ENCODE measurements at regions not wholly inside any gene's neighbourhood (a gene's known extent, or its start where the extent isn't known, plus 50 kb on each side); places are given as distances from the start of the nearest gene placed in this dataset.
A peak's percentile ranks its signal among the peaks of the same experiment; 100 is the strongest.

- no peak for DNase-seq
Measured at GRCh38 chr2:180656455-180656847, 324.0 kb upstream of the UBE2E3 start.

DNA sequence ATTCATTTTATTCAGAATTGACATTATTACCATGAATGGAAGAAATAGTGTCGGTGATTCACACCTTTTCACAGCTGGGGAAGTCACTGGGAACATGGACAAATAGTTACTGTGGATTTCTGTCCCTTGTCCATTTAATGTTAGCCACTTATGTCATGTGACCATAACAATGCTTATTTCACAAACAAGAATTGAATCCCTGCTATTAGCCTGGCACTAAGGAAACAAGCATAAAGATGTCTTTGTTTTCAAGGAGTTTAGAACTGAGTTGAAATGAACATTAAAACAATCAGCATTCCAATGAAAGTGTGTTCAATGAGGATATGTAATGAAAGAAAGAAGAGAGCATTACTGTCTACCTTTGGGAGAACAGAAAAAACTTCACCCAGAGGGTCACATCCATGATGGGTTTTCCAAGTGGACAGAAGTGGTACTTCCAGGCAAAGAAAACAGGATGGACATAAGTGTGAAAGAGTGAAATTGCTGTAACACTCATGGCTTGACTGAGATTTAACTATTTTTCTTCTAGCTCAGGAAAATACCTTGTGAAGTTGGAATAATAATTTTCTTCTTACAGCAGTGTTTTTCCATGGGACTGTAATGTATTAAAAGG lies 324.5 kb upstream of the UBE2E3 start:
- no peak for DNase-seq

GRCh38 chr2:180655393-180655792 lies 325.0 kb upstream of the UBE2E3 start:
- no peak for DNase-seq

DNA sequence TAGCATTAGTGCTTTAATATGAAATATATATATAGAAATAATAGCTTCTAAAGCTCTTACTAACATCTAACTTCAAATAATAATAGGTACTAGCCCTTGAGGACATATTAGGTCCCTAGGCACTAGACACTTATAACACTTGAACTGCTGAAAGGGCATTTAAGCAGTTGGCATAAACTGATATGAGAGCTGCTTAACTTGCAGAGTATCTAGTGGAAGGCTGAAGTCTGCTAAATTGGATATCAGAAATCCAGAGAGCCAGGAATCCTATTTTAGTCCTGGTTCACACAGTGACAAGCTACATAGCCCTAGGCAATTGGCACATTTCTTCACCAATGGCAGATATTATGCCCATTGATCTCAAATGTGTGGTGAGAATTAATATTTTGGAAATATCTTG lies 326.9 kb upstream of the UBE2E3 start:
- no peak for DNase-seq

DNA sequence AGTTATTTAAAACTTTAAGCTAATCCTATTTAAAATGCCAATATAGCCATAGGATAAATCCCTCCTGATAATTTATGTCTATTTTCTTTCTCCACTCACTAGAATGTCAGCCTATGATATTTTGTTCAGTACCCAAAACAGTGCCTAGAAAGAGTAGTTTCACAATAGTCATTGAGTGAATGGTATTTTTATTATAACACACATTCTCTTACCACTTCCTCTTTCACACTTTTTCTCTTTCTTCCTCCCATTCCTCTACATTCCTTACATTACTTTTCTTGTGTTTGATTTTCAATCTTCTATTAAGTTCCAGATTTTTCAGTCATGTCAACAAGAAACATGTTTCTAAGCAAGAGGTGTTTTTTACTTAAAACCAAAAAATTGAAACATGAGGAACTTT lies 327.6 kb upstream of the UBE2E3 start:
- no peak for DNase-seq

GRCh38 chr2:180651596-180651995 lies 328.8 kb upstream of the UBE2E3 start:
- DNase-seq: no peak

GRCh38 chr2:180647621-180648020 lies 332.8 kb upstream of the UBE2E3 start:
- DNase-seq: no peak

- no peak for DNase-seq
Measured at GRCh38 chr2:180647221-180647620, 333.2 kb upstream of the UBE2E3 start.

DNA sequence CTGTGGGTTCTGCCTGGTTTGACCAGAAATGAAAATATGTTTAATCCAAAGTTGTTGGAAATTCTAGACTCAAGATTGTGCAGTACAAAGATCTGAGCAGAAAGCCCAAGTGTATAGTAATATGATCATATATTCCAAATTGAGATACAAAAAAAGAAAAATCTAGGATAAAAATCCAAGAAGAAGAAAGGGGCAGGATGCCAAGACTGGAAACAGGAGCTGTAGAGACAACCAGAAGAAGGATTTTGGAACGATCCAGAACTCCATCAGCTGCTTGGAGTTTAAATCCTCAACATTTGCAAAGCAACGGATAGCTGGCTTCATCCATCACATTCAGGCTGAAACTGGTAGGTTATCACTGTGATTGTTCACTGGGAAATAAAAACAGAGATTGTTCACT lies 333.6 kb upstream of the UBE2E3 start:
- no peak for DNase-seq

GRCh38 chr2:180644709-180645108 lies 335.7 kb upstream of the UBE2E3 start:
- no peak for DNase-seq

DNA sequence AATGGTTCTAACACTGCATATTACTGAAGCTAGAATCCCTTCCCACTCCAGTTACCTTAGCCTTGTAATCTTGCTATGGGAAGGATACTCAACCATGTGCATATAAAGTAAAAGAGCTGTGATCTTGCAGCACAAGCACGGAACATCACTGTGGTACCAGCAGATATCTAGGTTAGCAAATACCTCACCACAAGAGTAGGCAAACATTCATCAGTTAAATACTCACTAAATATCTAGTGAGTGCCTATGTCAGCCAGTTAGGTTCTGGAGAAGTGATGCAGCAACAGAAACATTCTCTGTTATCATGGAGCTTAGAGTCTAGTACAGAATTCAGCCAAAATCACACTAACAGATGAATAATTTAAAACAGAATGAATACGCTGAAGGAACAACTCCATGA lies 349.6 kb upstream of the UBE2E3 start:
- no peak for DNase-seq

GRCh38 chr2:180625006-180625844 lies 355.2 kb upstream of the UBE2E3 start:
- DNase-seq: no peak

DNA sequence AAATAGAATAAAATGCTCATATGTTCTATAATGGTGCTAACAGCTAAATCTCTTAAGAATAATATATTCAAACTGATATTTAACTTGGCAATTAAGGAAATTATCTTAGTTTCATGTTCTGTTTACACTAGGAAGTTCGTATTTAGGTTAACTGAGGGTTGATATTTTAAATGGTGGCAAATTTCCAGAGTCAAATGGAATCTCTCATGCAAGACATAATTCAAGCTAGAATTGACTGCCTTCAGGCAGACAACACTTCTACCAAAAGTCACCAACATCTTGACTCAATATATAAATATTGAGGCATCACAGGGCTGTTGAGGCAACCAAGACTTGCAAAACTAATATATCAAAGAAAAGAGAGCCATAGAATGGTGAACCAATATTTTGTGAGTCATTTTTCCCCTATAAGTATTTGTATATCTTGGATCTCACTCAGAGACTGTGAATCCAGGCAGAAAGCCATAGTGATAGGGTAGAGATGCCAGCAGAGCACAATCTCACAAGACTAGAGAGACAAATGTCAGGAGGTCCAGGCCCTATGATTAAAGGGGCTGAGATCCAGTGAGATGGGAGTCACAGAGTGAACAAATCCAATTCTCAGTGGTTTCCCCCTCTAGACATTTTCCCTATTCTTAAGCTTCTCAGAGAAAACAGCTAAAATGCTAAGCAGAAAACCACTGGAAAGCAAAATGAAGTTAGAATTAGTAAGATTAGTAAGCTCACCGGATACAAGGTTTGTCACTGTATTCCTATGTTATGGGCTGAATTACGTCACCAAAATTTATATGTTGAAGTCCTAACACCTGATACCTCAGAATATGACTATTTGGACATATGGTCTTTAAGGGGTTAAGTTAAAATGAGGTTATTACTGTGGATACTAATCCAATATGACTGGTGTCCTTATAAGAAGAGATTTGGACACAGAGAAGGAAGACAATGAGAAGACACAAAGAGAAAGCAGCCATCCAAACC lies 358.2 kb upstream of the UBE2E3 start:
- DNase-seq: no peak

GRCh38 chr2:180621366-180621765 lies 359.0 kb upstream of the UBE2E3 start:
- no peak for DNase-seq

DNA sequence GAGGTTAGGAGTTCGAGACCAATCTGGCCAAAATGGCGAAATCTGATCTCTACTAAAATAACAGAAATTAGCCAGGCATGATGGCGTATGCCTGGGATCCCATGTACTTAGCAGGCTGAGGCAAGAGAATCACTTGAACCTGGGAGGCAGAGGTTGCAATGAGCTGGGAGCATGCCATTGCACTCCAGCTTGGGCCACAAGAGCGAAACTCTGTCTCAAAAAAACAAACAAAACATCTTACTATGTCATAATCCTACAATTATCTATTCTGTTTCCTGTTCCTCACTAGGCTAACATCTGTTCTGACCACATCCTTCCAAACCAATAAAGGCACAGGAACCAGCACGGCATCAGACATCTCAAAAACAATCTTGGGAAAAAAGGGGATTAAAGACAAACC lies 361.8 kb upstream of the UBE2E3 start:
- DNase-seq: no peak

DNA sequence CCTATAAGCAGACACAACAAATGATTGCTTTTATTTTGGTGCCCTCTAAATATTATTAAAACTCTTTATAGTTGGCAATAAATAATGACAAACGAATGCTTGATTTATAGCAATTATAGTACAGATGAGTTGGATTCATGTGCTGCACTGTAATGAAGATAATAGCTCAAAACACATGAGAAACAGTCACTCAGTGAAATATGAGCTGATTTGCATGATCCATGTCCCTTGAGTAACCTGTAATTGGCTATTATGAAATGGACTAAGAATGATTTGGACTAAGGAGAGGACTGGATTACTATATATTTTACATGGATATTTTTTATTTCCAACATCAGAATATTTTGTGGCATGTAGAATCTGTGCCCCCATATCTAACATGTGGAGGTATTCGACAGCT lies 365.6 kb upstream of the UBE2E3 start:
- DNase-seq: no peak

- DNase-seq: no peak
Measured at GRCh38 chr2:180609626-180610340, 370.6 kb upstream of the UBE2E3 start.

DNA sequence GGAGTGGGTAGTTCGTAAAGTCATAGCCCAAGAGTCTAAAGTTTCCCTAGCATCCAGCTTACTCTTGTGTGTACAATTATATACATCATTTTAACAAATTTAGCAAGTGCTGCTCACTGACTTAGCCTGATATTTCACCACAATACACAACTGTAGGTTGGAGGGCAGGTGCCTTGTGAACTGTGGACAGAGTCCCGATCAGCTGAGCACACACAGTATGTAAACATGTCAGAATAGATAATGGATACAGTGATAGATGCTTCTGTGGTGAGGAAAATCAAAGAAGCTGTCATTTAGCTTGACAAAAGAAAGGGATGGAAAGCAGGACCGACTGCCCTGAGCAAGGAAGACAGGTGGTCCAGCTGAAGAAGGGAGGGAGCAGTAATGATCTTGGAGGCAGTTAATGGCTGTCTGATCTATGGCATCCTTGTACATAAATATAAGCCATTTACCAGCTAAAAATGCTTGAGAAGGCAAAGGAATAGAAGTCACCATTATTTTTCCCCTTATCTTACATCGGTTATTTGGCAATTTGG lies 372.8 kb upstream of the UBE2E3 start:
- DNase-seq: peak; percentile 86

DNA sequence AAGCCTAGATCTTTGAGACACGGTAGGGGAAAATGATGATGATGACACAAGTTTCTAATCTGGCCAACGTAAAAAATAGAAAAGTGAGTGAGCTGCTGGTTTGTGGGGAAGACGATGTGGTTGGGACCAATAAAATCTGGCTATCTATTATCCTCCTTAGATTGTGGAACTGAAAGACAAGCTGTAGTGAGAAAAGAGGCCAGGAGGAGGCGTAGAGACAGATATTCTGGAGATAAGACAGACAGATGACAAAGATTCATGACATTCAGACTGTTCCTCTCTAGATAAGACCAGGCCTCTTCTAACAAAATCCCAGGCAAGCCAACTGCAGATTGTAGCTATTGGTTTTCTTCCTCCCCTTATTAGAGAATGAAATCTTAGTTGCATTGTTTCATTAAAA lies 376.3 kb upstream of the UBE2E3 start:
- DNase-seq: no peak

- no peak for DNase-seq
Measured at GRCh38 chr2:180601016-180601415, 379.4 kb upstream of the UBE2E3 start.

DNA sequence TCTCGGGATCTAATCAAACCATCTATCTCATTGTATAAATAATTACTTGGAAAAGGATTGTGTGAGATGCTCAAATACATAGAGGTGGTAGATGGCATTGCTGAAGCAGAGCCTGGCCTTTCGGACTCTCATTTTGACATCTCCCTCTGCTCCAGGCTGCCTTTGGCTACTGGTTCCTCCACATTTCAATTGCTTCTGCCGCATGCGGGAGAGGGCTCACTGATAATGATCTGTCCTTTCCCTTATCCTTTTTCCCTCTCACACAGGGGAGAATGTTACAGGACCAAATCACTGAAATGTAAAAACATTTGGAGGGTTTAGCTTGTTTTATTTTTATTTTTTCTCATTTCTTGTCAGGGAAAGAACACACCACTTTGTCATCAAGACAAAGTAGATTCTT lies 380.6 kb upstream of the UBE2E3 start:
- no peak for DNase-seq

DNA sequence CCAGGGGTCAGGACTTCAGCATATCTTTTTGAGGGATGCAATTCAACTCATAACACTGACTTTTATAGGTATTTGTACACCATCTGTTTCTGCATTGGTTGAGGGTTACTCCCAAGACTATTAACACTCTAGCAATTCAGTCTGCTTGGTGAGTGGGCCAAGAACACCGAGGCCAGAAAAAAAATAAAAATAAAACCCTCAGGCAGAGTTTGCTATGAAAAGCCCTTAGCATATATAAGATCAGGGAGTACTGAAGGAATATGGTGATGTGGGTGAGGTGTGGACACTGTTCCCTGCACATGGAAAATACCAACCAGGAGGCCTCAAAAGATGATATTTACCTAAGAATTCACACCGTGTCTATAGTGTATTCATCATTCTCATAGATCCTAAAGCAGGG lies 383.2 kb upstream of the UBE2E3 start:
- DNase-seq: no peak

DNA sequence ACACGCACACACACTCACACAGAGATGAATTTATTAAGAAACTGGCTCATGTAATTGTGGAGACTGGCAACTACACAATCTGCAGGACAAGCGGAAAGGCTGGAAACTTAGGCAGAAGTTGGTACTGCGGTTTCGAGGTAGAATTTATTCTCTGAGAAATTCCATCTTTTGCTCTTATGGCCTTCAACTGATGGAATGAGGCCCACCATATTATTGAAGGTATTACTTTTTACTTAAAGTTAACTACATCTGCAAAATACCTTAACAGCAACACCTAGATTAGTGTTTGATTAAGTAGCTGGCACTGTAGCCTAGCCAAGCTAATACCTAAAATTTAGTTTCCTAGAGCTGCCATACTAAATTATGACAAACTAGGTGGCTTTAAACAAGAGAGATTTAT lies 384.0 kb upstream of the UBE2E3 start:
- DNase-seq: no peak
